ENCODE measurements at regions not wholly inside any gene's neighbourhood (a gene's known extent, or its start where the extent isn't known, plus 50 kb on each side); places are given as distances from the start of the nearest gene placed in this dataset.
A peak's percentile ranks its signal among the peaks of the same experiment; 100 is the strongest.

DNA sequence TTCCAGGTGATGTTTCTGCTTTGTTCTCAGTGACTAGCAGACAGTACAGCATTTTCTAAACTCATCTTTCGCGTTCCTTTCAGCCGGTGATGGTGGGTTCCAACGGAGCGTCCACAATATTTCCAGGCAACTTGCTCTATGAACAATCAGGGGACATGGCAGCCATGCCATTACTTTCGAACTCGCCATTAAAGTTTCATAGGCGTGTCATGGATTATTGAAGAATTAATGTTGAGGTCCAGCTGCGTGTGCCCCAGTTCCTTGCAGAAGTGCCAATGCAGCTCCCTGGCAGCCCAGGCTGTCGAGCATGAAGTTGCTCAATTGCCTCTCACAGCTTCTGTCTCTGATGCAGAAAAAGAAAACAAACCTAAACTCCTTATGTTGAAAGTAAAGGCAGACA, 262.2 kb downstream of the IRX2 start:
- H3K27ac ChIP-seq (ENCODE audit: low read length) = no peak overlapping the region
- WGBS (ENCODE audit: insufficient coverage) = 93% methylated on average over 8 of the region's 10 CpGs

GRCh38 chr5:2488593-2488992, 262.9 kb downstream of the IRX2 start:
- Histone ChIP-seq H3K27me3 (ENCODE audit: control insufficient read depth, insufficient read depth, low read length) (no peaks in the 10 kb centered on the region), H3K27ac (ENCODE audit: low read length) (no peak overlapping the region), H3K4me1 (ENCODE audit: control insufficient read depth, insufficient read depth, low read length) (no peaks in the 10 kb centered on the region), H3K36me3 (ENCODE audit: control insufficient read depth, insufficient read depth, low read length) (no peaks in the 10 kb centered on the region), H3K4me3 (ENCODE audit: low read length) (no peak overlapping the region), H3K9me3 (replicated peaks; ENCODE audit: control insufficient read depth, low read depth, low read length) (no peaks in the 10 kb centered on the region)
- 83% methylated on average over 9 of the region's 9 CpGs for WGBS (ENCODE audit: insufficient coverage)
- no peak for DNase-seq

More for the DNA sequence above, 262.2 kb downstream of the IRX2 start:
- H3K4me3 ChIP-seq (ENCODE audit: low read length) = no peak overlapping the region
- H3K9me3 ChIP-seq (replicated peaks; ENCODE audit: control insufficient read depth, low read depth, low read length) = no peaks in the 10 kb centered on the region
- H3K36me3 ChIP-seq (ENCODE audit: control insufficient read depth, insufficient read depth, low read length) = no peaks in the 10 kb centered on the region
- H3K27me3 ChIP-seq (ENCODE audit: control insufficient read depth, insufficient read depth, low read length) = no peaks in the 10 kb centered on the region
- no peak for DNase-seq
- H3K4me1 ChIP-seq (ENCODE audit: control insufficient read depth, insufficient read depth, low read length) = no peaks in the 10 kb centered on the region

GRCh38 chr5:2487152-2487763, 264.2 kb downstream of the IRX2 start:
- DNase-seq = no peak
- Histone ChIP-seq H3K4me3 (ENCODE audit: low read length) (no peak overlapping the region), H3K27me3 (ENCODE audit: control insufficient read depth, insufficient read depth, low read length) (no peaks in the 10 kb centered on the region), H3K27ac (ENCODE audit: low read length) (no peak overlapping the region), H3K4me1 (ENCODE audit: control insufficient read depth, insufficient read depth, low read length) (no peaks in the 10 kb centered on the region), H3K9me3 (replicated peaks; ENCODE audit: control insufficient read depth, low read depth, low read length) (no peaks in the 10 kb centered on the region), H3K36me3 (ENCODE audit: control insufficient read depth, insufficient read depth, low read length) (no peaks in the 10 kb centered on the region)
- WGBS (ENCODE audit: insufficient coverage) = 95% methylated on average over 2 of the region's 2 CpGs

- no peak overlapping the region for H3K4me3 ChIP-seq (ENCODE audit: low read length)
- no peak for DNase-seq
- 38% methylated on average over 1 of the region's 2 CpGs for WGBS (ENCODE audit: insufficient coverage)
These were observed 265.1 kb downstream of the IRX2 start for GRCh38 chr5:2486373-2486772.

GRCh38 chr5:2482778-2483177, 268.7 kb downstream of the IRX2 start:
- no peaks in the 10 kb centered on the region for H3K4me1 ChIP-seq (ENCODE audit: control insufficient read depth, insufficient read depth, low read length)
- DNase-seq = no peak
- no peaks in the 10 kb centered on the region for H3K27me3 ChIP-seq (ENCODE audit: control insufficient read depth, insufficient read depth, low read length)
- no peak overlapping the region for H3K4me3 ChIP-seq (ENCODE audit: low read length)
- H3K27ac ChIP-seq (ENCODE audit: low read length) = no peak overlapping the region
- H3K36me3 ChIP-seq (ENCODE audit: control insufficient read depth, insufficient read depth, low read length) = no peaks in the 10 kb centered on the region
- peaks cover 2% of the 10 kb centered on the region for H3K9me3 ChIP-seq (replicated peaks; ENCODE audit: control insufficient read depth, low read depth, low read length)

More at GRCh38 chr5:2486373-2486772, 265.1 kb downstream of the IRX2 start:
- Histone ChIP-seq H3K27ac (ENCODE audit: low read length) (no peak overlapping the region), H3K4me1 (ENCODE audit: control insufficient read depth, insufficient read depth, low read length) (no peaks in the 10 kb centered on the region), H3K27me3 (ENCODE audit: control insufficient read depth, insufficient read depth, low read length) (no peaks in the 10 kb centered on the region), H3K9me3 (replicated peaks; ENCODE audit: control insufficient read depth, low read depth, low read length) (peaks cover 1% of the 10 kb centered on the region), H3K36me3 (ENCODE audit: control insufficient read depth, insufficient read depth, low read length) (no peaks in the 10 kb centered on the region)

DNA sequence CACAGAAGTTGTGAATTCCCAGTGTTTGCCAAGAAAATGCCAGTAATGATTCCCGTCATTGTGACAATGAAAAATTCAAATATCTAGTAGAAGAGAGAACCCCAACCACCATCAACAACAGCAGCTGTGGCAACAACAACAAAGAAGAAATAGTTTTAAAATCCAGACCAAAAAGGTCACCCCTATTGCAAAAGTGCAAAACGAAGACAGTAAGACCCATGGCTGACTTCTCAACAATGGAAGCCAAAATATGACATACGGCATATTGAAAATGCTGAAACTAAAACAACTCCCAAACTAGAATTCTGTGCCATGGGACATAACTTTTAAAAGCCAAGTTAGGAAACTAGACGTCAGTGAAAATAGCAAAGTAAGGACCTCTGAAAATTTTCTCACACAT, 270.6 kb downstream of the IRX2 start:
- Histone ChIP-seq H3K9me3 (replicated peaks; ENCODE audit: control insufficient read depth, low read depth, low read length) (peaks cover 2% of the 10 kb centered on the region), H3K27me3 (ENCODE audit: control insufficient read depth, insufficient read depth, low read length) (no peaks in the 10 kb centered on the region), H3K27ac (ENCODE audit: low read length) (no peak overlapping the region), H3K4me3 (ENCODE audit: low read length) (no peak overlapping the region), H3K4me1 (ENCODE audit: control insufficient read depth, insufficient read depth, low read length) (no peaks in the 10 kb centered on the region), H3K36me3 (ENCODE audit: control insufficient read depth, insufficient read depth, low read length) (no peaks in the 10 kb centered on the region)
- DNase-seq = no peak
- WGBS (ENCODE audit: insufficient coverage) = 43% methylated on average over 1 of the region's 4 CpGs

GRCh38 chr5:2475902-2476301, 275.6 kb downstream of the IRX2 start:
- no peaks in the 10 kb centered on the region for H3K4me1 ChIP-seq (ENCODE audit: control insufficient read depth, insufficient read depth, low read length)
- no peaks in the 10 kb centered on the region for H3K36me3 ChIP-seq (ENCODE audit: control insufficient read depth, insufficient read depth, low read length)
- no CpG with 5 or more reads among the region's 3 CpGs for WGBS (ENCODE audit: insufficient coverage)
- no peak overlapping the region for H3K4me3 ChIP-seq (ENCODE audit: low read length)
- H3K27me3 ChIP-seq (ENCODE audit: control insufficient read depth, insufficient read depth, low read length) = no peaks in the 10 kb centered on the region
- no peak overlapping the region for H3K27ac ChIP-seq (ENCODE audit: low read length)
- H3K9me3 ChIP-seq (replicated peaks; ENCODE audit: control insufficient read depth, low read depth, low read length) = no peaks in the 10 kb centered on the region
- DNase-seq = no peak

- H3K9me3 ChIP-seq (replicated peaks; ENCODE audit: control insufficient read depth, low read depth, low read length) = no peaks in the 10 kb centered on the region
- WGBS (ENCODE audit: insufficient coverage) = 57% methylated on average over 3 of the region's 5 CpGs
- peaks cover 2% of the 10 kb centered on the region for H3K27me3 ChIP-seq (ENCODE audit: control insufficient read depth, insufficient read depth, low read length)
- DNase-seq = no peak
- no peak overlapping the region for H3K27ac ChIP-seq (ENCODE audit: low read length)
- no peaks in the 10 kb centered on the region for H3K4me1 ChIP-seq (ENCODE audit: control insufficient read depth, insufficient read depth, low read length)
- H3K4me3 ChIP-seq (ENCODE audit: low read length) = no peak overlapping the region
- H3K36me3 ChIP-seq (ENCODE audit: control insufficient read depth, insufficient read depth, low read length) = no peaks in the 10 kb centered on the region
These were observed 278.8 kb downstream of the IRX2 start for GRCh38 chr5:2472670-2473069.

DNA sequence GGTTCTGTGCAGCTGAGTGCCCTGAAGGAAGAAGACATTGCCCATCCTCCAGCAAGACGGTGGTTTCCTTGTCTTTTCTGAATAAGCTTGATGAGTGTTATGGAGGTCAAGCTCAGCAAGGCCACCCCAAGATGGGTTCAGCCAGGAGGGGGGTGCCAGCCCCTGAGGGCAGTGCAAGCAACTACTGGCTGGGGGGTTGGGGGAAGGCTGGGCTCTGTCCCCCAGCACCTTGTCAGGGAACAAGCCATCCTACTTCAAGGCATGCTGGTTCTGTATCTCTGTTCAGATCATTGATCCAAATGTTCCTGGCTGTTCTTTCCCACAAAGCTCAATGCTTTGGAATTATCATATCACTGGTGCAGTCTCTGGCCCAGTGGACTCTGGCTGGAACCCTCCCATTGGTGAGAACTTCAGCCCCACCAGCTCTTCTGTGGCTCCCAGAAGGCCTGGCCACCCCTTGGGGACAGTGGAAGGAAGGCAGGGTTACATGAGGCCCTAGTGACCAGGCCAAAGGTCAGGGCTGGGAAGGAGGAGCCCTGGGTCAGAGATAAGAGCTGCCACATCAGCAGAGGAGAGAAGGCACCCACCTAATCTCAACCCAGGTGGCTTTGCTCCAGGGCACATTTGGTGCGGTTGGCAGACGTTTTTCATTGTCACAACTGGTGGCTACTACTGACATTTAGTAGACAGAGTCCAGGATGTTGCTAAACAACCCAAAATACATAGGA, 280.2 kb downstream of the IRX2 start:
- Histone ChIP-seq H3K27me3 (ENCODE audit: control insufficient read depth, insufficient read depth, low read length) (peaks cover 2% of the 10 kb centered on the region), H3K27ac (ENCODE audit: low read length) (no peak overlapping the region), H3K9me3 (replicated peaks; ENCODE audit: control insufficient read depth, low read depth, low read length) (no peaks in the 10 kb centered on the region), H3K4me1 (ENCODE audit: control insufficient read depth, insufficient read depth, low read length) (no peaks in the 10 kb centered on the region), H3K4me3 (ENCODE audit: low read length) (no peak overlapping the region), H3K36me3 (ENCODE audit: control insufficient read depth, insufficient read depth, low read length) (no peaks in the 10 kb centered on the region)
- DNase-seq = no peak
- 82% methylated on average over 3 of the region's 3 CpGs for WGBS (ENCODE audit: insufficient coverage)

DNA sequence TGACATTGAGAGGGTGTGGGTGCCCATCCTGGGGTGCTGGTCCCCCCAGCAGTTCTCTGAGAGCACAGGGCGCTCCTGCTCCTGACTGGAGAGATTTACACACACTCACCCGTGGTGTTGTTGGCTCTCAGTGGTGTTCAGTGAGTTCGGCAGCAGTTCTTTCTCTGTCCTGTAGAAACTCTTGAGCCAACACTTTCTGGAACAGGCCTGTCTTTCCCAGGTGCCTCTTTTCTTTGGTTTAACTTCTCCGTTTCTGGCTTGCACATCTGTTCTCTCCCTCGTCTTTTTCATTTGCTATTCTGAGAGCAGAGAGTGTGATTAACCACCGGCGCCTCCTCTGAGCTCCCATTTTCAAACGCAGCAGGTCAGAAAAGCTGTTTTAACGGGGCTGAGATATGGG, 284.5 kb downstream of the IRX2 start:
- H3K4me3 ChIP-seq (ENCODE audit: low read length) = no peak overlapping the region
- no peaks in the 10 kb centered on the region for H3K9me3 ChIP-seq (replicated peaks; ENCODE audit: control insufficient read depth, low read depth, low read length)
- WGBS (ENCODE audit: insufficient coverage) = 35% methylated on average over 7 of the region's 9 CpGs
- H3K27ac ChIP-seq (ENCODE audit: low read length) = no peak overlapping the region
- peaks cover 2% of the 10 kb centered on the region for H3K27me3 ChIP-seq (ENCODE audit: control insufficient read depth, insufficient read depth, low read length)
- H3K4me1 ChIP-seq (ENCODE audit: control insufficient read depth, insufficient read depth, low read length) = no peaks in the 10 kb centered on the region
- peak; percentile 53 for DNase-seq
- H3K36me3 ChIP-seq (ENCODE audit: control insufficient read depth, insufficient read depth, low read length) = no peaks in the 10 kb centered on the region
